HepG2 (cell line): ENCODE measurements at regions not wholly inside any gene's neighbourhood (a gene's known extent, or its start where the extent isn't known, plus 50 kb on each side); places are given as distances from the start of the nearest gene placed in this dataset.

Experiments
- ATF4 ChIP-seq, 2 experiments: fragments of 450-650 bp in 1 of 2; sonication (generic) in 1 of 2; formaldehyde crosslinking; IDR thresholded peaks; 2 replicates each; pipeline versions ENCODE4 v1.5.0 to v1.8.0; 2020 to 2022; ENCODE audit warnings: mild to moderate bottlenecking in 1 of 2, missing genetic modification reagents in 1 of 2
- FOXJ3 ChIP-seq: sonication (generic); formaldehyde crosslinking; IDR thresholded peaks from 2 replicates; pipeline ENCODE4 v1.4.0; 2020; ENCODE audit warnings: missing genetic modification reagents, mild to moderate bottlenecking, borderline replicate concordance
- HNRNPLL ChIP-seq: fragments of 200-400 bp; formaldehyde crosslinking; IDR thresholded peaks from 2 replicates; pipeline ENCODE4 v1.6.1; 2017; ENCODE audit warnings: mild to moderate bottlenecking, low read depth, low read length; ENCODE audit not compliant: poor library complexity, severe bottlenecking
- NBN ChIP-seq: fragments of 450-650 bp; conservative IDR thresholded peaks from 2 replicates; pipeline ENCODE4 v1.6.1; 2017
- PHF21A ChIP-seq: sonication (generic); formaldehyde crosslinking; IDR thresholded peaks from 2 replicates; pipeline ENCODE4 v1.5.0; 2020; ENCODE audit warnings: mild to moderate bottlenecking, missing genetic modification reagents
- SALL1 ChIP-seq: sonication (generic); formaldehyde crosslinking; IDR thresholded peaks from 2 replicates; pipeline ENCODE4 v1.8.0; 2022; ENCODE audit warnings: mild to moderate bottlenecking, missing genetic modification reagents
- SIN3B ChIP-seq: fragments of 150-350 bp; IDR thresholded peaks from 2 replicates; pipeline ENCODE4 v1.6.1; 2014; ENCODE audit warnings: low read length
- THAP11 ChIP-seq: IDR thresholded peaks from 2 replicates; pipeline ENCODE4 v1.6.1; 2016; ENCODE audit warnings: missing biosample characterization, missing genetic modification reagents
- ZHX2 ChIP-seq, 2 experiments: sonication (generic) in 1 of 2; formaldehyde crosslinking in 1 of 2; IDR thresholded peaks; 2 replicates each; pipeline versions ENCODE4 v1.6.1 to v1.9.0; 2014 to 2022; ENCODE audit warnings: antibody characterized with exemption in 1 of 2, borderline replicate concordance in 1 of 2, inconsistent platforms in 1 of 2, low read depth in 1 of 2, missing genetic modification reagents in 1 of 2
- ZNF770 ChIP-seq: sonication (generic); formaldehyde crosslinking; IDR thresholded peaks from 2 replicates; pipeline ENCODE4 v1.5.0; 2020; ENCODE audit warnings: mild to moderate bottlenecking, missing genetic modification reagents
- ZNF850 ChIP-seq: sonication (generic); formaldehyde crosslinking; conservative IDR thresholded peaks from 2 replicates; pipeline ENCODE4 v1.9.0; 2021; ENCODE audit warnings: mild to moderate bottlenecking, missing genetic modification reagents
- TF ChIP-seq, protein P1 (sequence below): sonication (generic); formaldehyde crosslinking; IDR thresholded peaks from 2 replicates; pipeline ENCODE4 v1.5.0; 2020; ENCODE audit warnings: mild to moderate bottlenecking, missing genetic modification reagents, borderline replicate concordance

- TF ChIP-seq ZNF770 (CRISPR knock-in tag), result no peak
- TF ChIP-seq ATF4 (CRISPR knock-in tag; IDR thresholded peaks at IDR 0.05), result no peak; a peak in 1 of 4 replicates
- no peak for TF ChIP-seq ZNF850 (CRISPR knock-in tag)
- TF ChIP-seq SIN3B, result no peak
- TF ChIP-seq PHF21A (CRISPR knock-in tag), result peak; percentile 71; the same call in 1 of the 2 replicates
- peak; percentile 91 for TF ChIP-seq SALL1 (CRISPR knock-in tag)
- peak; percentile 66; the same call in 1 of the 2 replicates for TF ChIP-seq FOXJ3
- no peak for TF ChIP-seq HNRNPLL
- TF ChIP-seq NBN, result no peak
- TF ChIP-seq ZHX2 (IDR thresholded peaks at IDR 0.05; ENCODE audit: low read depth), result no peak
- no peak for TF ChIP-seq ZHX2 (CRISPR knock-in tag; IDR thresholded peaks at IDR 0.05; ENCODE audit: borderline replicate concordance)
- TF ChIP-seq THAP11 (CRISPR knock-in tag), result peak; percentile 62
- TF ChIP-seq, protein P1, sequence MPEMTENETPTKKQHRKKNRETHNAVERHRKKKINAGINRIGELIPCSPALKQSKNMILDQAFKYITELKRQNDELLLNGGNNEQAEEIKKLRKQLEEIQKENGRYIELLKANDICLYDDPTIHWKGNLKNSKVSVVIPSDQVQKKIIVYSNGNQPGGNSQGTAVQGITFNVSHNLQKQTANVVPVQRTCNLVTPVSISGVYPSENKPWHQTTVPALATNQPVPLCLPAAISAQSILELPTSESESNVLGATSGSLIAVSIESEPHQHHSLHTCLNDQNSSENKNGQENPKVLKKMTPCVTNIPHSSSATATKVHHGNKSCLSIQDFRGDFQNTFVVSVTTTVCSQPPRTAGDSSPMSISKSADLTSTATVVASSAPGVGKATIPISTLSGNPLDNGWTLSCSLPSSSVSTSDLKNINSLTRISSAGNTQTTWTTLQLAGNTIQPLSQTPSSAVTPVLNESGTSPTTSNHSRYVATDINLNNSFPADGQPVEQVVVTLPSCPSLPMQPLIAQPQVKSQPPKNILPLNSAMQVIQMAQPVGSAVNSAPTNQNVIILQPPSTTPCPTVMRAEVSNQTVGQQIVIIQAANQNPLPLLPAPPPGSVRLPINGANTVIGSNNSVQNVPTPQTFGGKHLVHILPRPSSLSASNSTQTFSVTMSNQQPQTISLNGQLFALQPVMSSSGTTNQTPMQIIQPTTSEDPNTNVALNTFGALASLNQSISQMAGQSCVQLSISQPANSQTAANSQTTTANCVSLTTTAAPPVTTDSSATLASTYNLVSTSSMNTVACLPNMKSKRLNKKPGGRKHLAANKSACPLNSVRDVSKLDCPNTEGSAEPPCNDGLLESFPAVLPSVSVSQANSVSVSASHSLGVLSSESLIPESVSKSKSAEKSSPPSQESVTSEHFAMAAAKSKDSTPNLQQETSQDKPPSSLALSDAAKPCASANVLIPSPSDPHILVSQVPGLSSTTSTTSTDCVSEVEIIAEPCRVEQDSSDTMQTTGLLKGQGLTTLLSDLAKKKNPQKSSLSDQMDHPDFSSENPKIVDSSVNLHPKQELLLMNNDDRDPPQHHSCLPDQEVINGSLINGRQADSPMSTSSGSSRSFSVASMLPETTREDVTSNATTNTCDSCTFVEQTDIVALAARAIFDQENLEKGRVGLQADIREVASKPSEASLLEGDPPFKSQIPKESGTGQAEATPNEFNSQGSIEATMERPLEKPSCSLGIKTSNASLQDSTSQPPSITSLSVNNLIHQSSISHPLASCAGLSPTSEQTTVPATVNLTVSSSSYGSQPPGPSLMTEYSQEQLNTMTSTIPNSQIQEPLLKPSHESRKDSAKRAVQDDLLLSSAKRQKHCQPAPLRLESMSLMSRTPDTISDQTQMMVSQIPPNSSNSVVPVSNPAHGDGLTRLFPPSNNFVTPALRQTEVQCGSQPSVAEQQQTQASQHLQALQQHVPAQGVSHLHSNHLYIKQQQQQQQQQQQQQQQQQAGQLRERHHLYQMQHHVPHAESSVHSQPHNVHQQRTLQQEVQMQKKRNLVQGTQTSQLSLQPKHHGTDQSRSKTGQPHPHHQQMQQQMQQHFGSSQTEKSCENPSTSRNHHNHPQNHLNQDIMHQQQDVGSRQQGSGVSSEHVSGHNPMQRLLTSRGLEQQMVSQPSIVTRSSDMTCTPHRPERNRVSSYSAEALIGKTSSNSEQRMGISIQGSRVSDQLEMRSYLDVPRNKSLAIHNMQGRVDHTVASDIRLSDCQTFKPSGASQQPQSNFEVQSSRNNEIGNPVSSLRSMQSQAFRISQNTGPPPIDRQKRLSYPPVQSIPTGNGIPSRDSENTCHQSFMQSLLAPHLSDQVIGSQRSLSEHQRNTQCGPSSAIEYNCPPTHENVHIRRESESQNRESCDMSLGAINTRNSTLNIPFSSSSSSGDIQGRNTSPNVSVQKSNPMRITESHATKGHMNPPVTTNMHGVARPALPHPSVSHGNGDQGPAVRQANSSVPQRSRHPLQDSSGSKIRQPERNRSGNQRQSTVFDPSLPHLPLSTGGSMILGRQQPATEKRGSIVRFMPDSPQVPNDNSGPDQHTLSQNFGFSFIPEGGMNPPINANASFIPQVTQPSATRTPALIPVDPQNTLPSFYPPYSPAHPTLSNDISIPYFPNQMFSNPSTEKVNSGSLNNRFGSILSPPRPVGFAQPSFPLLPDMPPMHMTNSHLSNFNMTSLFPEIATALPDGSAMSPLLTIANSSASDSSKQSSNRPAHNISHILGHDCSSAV (CRISPR knock-in tag), result no peak
Observed at GRCh38 chr12:115398311-115398781, 714.4 kb upstream of the TBX3 start (continued).
